GM12878 (cell line): ENCODE measurements at regions not wholly inside any gene's neighbourhood (a gene's known extent, or its start where the extent isn't known, plus 50 kb on each side); places are given as distances from the start of the nearest gene placed in this dataset.

ENCODE experiments used
- ATAC-seq: fragments of 200-7000 bp; cut with Tn5 transposase; 3 replicates; pipeline ENCODE4 v1.9.1; 2020; ENCODE audit warnings: mild to moderate bottlenecking, moderate library complexity
- BruUV-seq: library from RNA; stranded (reverse); fragments of 400-500 nt; replicated peaks from 2 replicates; lab custom pipeline; 2021; lab: Mats Ljungman, UMichigan
- CTCF ChIA-PET: fragments of 300-600 bp; sonication (Branson Sonifier 250); formaldehyde crosslinking; extraction: SDS; loops from one replicate; lab custom pipeline; 2021; ENCODE audit warnings: inconsistent platforms; lab: Yijun Ruan, JAX
- POLR2A ChIA-PET: fragments of 350-600 bp; formaldehyde crosslinking; extraction: SDS; loops from one replicate; lab custom pipeline; 2021; ENCODE audit warnings: inconsistent platforms; lab: Charles Lee
- RAD21 ChIA-PET: fragments of 300-600 bp; sonication (Branson Sonifier 250); formaldehyde crosslinking; loops from one replicate; lab custom pipeline; 2023; ENCODE audit warnings: antibody characterized with exemption; ENCODE audit not compliant: unreplicated experiment; lab: Charles Lee
- SMC1A ChIA-PET: fragments of 300-600 bp; sonication (Branson Sonifier 250); formaldehyde crosslinking; loops from one replicate; lab custom pipeline; 2023; ENCODE audit not compliant: unreplicated experiment, uncharacterized antibody; lab: Charles Lee
- DNase-seq: peaks from one replicate; pipeline ENCODE4 v3.0.0-alpha.2; 2011; ENCODE audit warnings: low read depth, low spot score
- FAIRE-seq: peaks from 3 replicates; lab custom pipeline; 2011; peaks lifted over from hg19 to GRCh38; lab: Jason Lieb, UNC
- H2AFZ ChIP-seq: 2 replicates; pipeline ENCODE4 v1.6.0; 2011; ENCODE audit warnings: low read depth, low read length, control low read depth; ENCODE audit not compliant: control insufficient read depth
- H3K27ac ChIP-seq: 2 replicates; pipeline ENCODE4 v1.5.1; 2011; ENCODE audit warnings: control low read depth; ENCODE audit not compliant: control insufficient read depth, insufficient read depth
- H3K27me3 ChIP-seq, 2 experiments: replicated peaks in 1 of 2; 2 replicates each; pipeline versions ENCODE4 v1.6.0 to v1.6.1; 2011; ENCODE audit warnings: low read length in 1 of 2; ENCODE audit not compliant: control insufficient read depth in 2 of 2, insufficient read depth in 2 of 2
- H3K36me3 ChIP-seq, 2 experiments: 2 replicates each; pipeline ENCODE4 v1.5.1; 2011; ENCODE audit warnings: low read length in 1 of 2; ENCODE audit not compliant: control insufficient read depth in 2 of 2, insufficient read depth in 2 of 2
- H3K4me1 ChIP-seq: 2 replicates; pipeline ENCODE4 v1.6.1; 2011; ENCODE audit warnings: mild to moderate bottlenecking, low read length, moderate library complexity, mixed read lengths; ENCODE audit not compliant: control insufficient read depth, insufficient read depth
- H3K4me2 ChIP-seq: 2 replicates; pipeline ENCODE4 v1.6.0; 2011; ENCODE audit warnings: control low read depth; ENCODE audit not compliant: control insufficient read depth, insufficient read depth
- H3K4me3 ChIP-seq: fragments of 200-600 bp; sonication (generic); 2 replicates; pipeline ENCODE4 v1.5.1; 2016
- H3K79me2 ChIP-seq: 2 replicates; pipeline ENCODE4 v1.6.0; 2011; ENCODE audit warnings: low read length; ENCODE audit not compliant: control insufficient read depth, insufficient read depth
- H3K9ac ChIP-seq: 2 replicates; pipeline ENCODE4 v1.8.0; 2011; ENCODE audit warnings: low read length, control low read depth, mixed read lengths; ENCODE audit not compliant: control insufficient read depth, insufficient read depth
- H3K9me3 ChIP-seq: replicated peaks from 3 replicates; pipeline ENCODE4 v1.5.1; 2011; ENCODE audit warnings: mild to moderate bottlenecking, low read length; ENCODE audit not compliant: control insufficient read depth, insufficient read depth
- H4K20me1 ChIP-seq: 2 replicates; pipeline ENCODE4 v1.6.0; 2011; ENCODE audit not compliant: control insufficient read depth, insufficient read depth
- ATF2 ChIP-seq: IDR thresholded peaks from 2 replicates; pipeline ENCODE4 v1.6.1; 2012; ENCODE audit warnings: low read length, inconsistent platforms
- BCLAF1 ChIP-seq: fragments of 450-650 bp; IDR thresholded peaks from 2 replicates; pipeline ENCODE4 v1.6.1; 2017; ENCODE audit warnings: antibody characterized with exemption, mild to moderate bottlenecking, moderate library complexity
- CBFB ChIP-seq: IDR thresholded peaks from 2 replicates; pipeline ENCODE4 v1.6.1; 2016; ENCODE audit warnings: antibody characterized with exemption, low read depth
- IKZF2 ChIP-seq, 2 experiments: fragments of 450-650 bp; IDR thresholded peaks; 2 replicates each; pipeline ENCODE4 v1.6.1; 2017; ENCODE audit warnings: mild to moderate bottlenecking in 2 of 2, moderate library complexity in 2 of 2
- IRF3 ChIP-seq: fragments of 450-650 bp; IDR thresholded peaks from 2 replicates; pipeline ENCODE4 v1.6.1; 2014; ENCODE audit warnings: mild to moderate bottlenecking
- PBX3 ChIP-seq: IDR thresholded peaks from 2 replicates; pipeline ENCODE4 v1.6.1; 2011; ENCODE audit warnings: mild to moderate bottlenecking, low read depth, low read length, moderate library complexity; ENCODE audit not compliant: insufficient replicate concordance
- RUNX3 ChIP-seq: IDR thresholded peaks from 2 replicates; pipeline ENCODE4 v1.6.1; 2012; ENCODE audit warnings: low read length, inconsistent platforms
- SREBF1 ChIP-seq: IDR thresholded peaks from 2 replicates; pipeline ENCODE4 v1.6.1; 2012; ENCODE audit warnings: mild to moderate bottlenecking, low read length
- SRF ChIP-seq, 2 experiments: IDR thresholded peaks; 2 replicates each; pipeline ENCODE4 v1.6.1; 2011; ENCODE audit warnings: low read depth in 2 of 2, low read length in 2 of 2, mild to moderate bottlenecking in 1 of 2, moderate library complexity in 1 of 2
- TAF1 ChIP-seq: IDR thresholded peaks from 2 replicates; pipeline ENCODE4 v1.6.1; 2011; ENCODE audit warnings: mild to moderate bottlenecking, low read depth, low read length, borderline replicate concordance
- ZBTB33 ChIP-seq: fragments of 450-650 bp; IDR thresholded peaks from 2 replicates; pipeline ENCODE4 v1.6.1; 2017; ENCODE audit warnings: mild to moderate bottlenecking
- ZZZ3 ChIP-seq: IDR thresholded peaks from 2 replicates; pipeline ENCODE4 v1.6.1; 2011; ENCODE audit warnings: low read depth; ENCODE audit not compliant: control insufficient read depth, insufficient read length
- WGBS: methylation state at CpG from one replicate; pipeline ENCODE4 v1.1.6; 2016; ENCODE audit warnings: low lambda C conversion rate; ENCODE audit not compliant: insufficient replicate concordance, insufficient coverage; ENCODE audit errors: missing lambda C conversion rate; 5-methylcytosine and 5-hydroxymethylcytosine counted together
- in situ Hi-C: fragments of 300-500 bp; cut with MboI; formaldehyde crosslinking; loops from 9 replicates; pipeline ENCODE4 v1.14.3; 2018; ENCODE audit warnings: mixed read lengths
- intact Hi-C: fragments of 100-400 bp; cut with micrococcal nuclease; formaldehyde crosslinking; loops from one replicate; pipeline ENCODE4 v1.14.2; 2022; ENCODE audit not compliant: unreplicated experiment

DNA sequence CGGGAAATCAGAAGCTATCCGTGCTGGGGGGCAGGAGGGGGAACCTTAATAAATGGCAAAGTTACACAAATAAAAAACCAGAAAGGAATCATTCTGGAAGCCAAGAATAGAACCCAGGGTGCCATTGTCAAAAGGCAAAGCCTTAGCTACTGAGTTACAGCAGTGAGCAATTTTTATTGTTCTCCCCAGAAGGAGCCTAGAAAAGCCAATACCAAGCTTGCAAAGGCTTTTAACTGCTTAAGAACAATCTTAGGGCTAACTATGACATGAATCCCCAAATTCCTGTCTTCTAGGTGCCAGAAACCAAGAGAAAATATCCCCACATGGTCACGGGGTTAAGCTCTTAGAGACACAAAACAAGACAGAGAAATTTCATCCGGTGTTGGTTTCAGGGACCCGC is 482.7 kb downstream of the CCSER2 start (continued):
- TF ChIP-seq TAF1, result no peak

- TF ChIP-seq IKZF2 (IDR thresholded peaks at IDR 0.05), result no peak
- TF ChIP-seq SREBF1, result no peak
- no peak for TF ChIP-seq BCLAF1
- no peak for TF ChIP-seq IRF3
- TF ChIP-seq CBFB, result no peak
- no peak for TF ChIP-seq ZZZ3
- TF ChIP-seq ATF2, result no peak
- TF ChIP-seq ZBTB33, result no peak
- TF ChIP-seq SRF (IDR thresholded peaks at IDR 0.05; ENCODE audit: low read depth in 2 of 2, low read length in 2 of 2), result no peak
- no peak for TF ChIP-seq RUNX3
- no peak for TF ChIP-seq PBX3
- ATAC-seq (no peak), FAIRE-seq (no peak), DNase-seq (no peak)
- no peaks in the 10 kb centered on the region for H3K4me1 ChIP-seq
- ChIA-PET SMC1A (interaction anchor here (0.5 kb wide), 1 partner anchor 1331 kb away, joined by 3 read pairs; no protein-coding TSS in a partner anchor), POLR2A (no interaction called here), RAD21 (no interaction called here), CTCF (no interaction called here)
- intact Hi-C loops (no loop called here), in situ Hi-C loops (no loop called here)
- H3K79me2 ChIP-seq, result no peaks in the 10 kb centered on the region
- BruUV-seq, result no TSS peak
- no peak overlapping the region for H3K9ac ChIP-seq
- H2AFZ ChIP-seq, result no peak overlapping the region
- H4K20me1 ChIP-seq, result no peaks in the 10 kb centered on the region
- H3K4me3 ChIP-seq, result no peak overlapping the region
- no peaks in the 10 kb centered on the region for H3K9me3 ChIP-seq
- H3K27me3 ChIP-seq, result no peaks in the 10 kb centered on the region
- no peak overlapping the region for H3K4me2 ChIP-seq
- 0% methylated on average over 3 of the region's 3 CpGs for WGBS
- H3K36me3 ChIP-seq, result no peaks in the 10 kb centered on the region; a peak in 1 of 4 replicates
- no peak overlapping the region for H3K27ac ChIP-seq
These were observed 490.6 kb downstream of the CCSER2 start for GRCh38 chr10:84818961-84819360.
